Heart left ventricle (tissue), 16 donors: ENCODE measurements at regions not wholly inside any gene's neighbourhood (a gene's known extent, or its start where the extent isn't known, plus 50 kb on each side); places are given as distances from the start of the nearest gene placed in this dataset.
A peak's percentile ranks its signal among the peaks of the same experiment; 100 is the strongest.

Experiments used
- ATAC-seq, 4 donors: fragments of 200-7000 bp; cut with Tn5 transposase; one replicate each; pipeline ENCODE4 v1.9.1; 2020 to 2022; ENCODE audit warnings: moderate library complexity in 4 of 4, mild to moderate bottlenecking in 3 of 4, moderate number of reproducible peaks in 1 of 4
- DNase-seq, 5 donors: peaks; one replicate each; pipeline ENCODE4 v3.0.0-alpha.2; 2020
- H3K27ac ChIP-seq, 12 donors: fragments of 200-600 bp; sonication (generic) in 4 of 12; one replicate each; pipeline versions ENCODE4 v1.5.0 to v1.8.0; 2016 to 2022; ENCODE audit warnings: mild to moderate bottlenecking in 2 of 12
- H3K27me3 ChIP-seq, 9 donors: fragments of 200-600 bp; sonication (generic) in 2 of 9; one replicate each; pipeline versions ENCODE4 v1.5.1 to v1.8.0; 2016 to 2022; ENCODE audit warnings: mild to moderate bottlenecking in 3 of 9
- H3K36me3 ChIP-seq, 9 donors: fragments of 200-600 bp; sonication (generic) in 2 of 9; one replicate each; pipeline versions ENCODE4 v1.5.0 to v1.8.0; 2018 to 2022; ENCODE audit warnings: mild to moderate bottlenecking in 2 of 9
- H3K4me1 ChIP-seq, 12 donors: fragments of 200-600 bp; sonication (generic) in 4 of 12; one replicate each; pipeline versions ENCODE4 v1.5.0 to v1.8.0; 2016 to 2022; ENCODE audit warnings: mild to moderate bottlenecking in 3 of 12
- H3K4me3 ChIP-seq, 12 donors: fragments of 200-600 bp; sonication (generic) in 4 of 12; one replicate each; pipeline versions ENCODE4 v1.5.0 to v1.8.0; 2017 to 2022; ENCODE audit warnings: mild to moderate bottlenecking in 9 of 12, moderate library complexity in 4 of 12
- H3K9me3 ChIP-seq, 12 donors: fragments of 200-600 bp; sonication (generic) in 4 of 12; one replicate each; pipeline versions ENCODE4 v1.5.0 to v1.8.0; 2016 to 2022; ENCODE audit warnings: mild to moderate bottlenecking in 1 of 12
- POLR2A ChIP-seq, 2 donors: fragments of 450-650 bp; IDR thresholded peaks; one replicate each; pipeline ENCODE4 v1.6.1; 2017; ENCODE audit warnings: antibody characterized with exemption in 2 of 2, mild to moderate bottlenecking in 2 of 2, moderate library complexity in 2 of 2
- WGBS, 4 donors: extraction: QIAGEN DNeasy Blood & Tissue Kit in 2 of 4; methylation state at CpG; one replicate each; pipeline versions ENCODE4 v1.1.5 to v1.1.7; 2013 to 2018; 5-methylcytosine and 5-hydroxymethylcytosine counted together
- intact Hi-C, 10 donors: fragments of 100-400 bp; cut with DNase I; formaldehyde crosslinking; loops; one replicate each; pipeline versions ENCODE4 v1.11.1 to v1.14.2; 2022
- TF ChIP-seq, protein P1 (sequence below), 12 donors: fragments of 200-600 bp; sonication (generic) in 4 of 12; IDR thresholded peaks; one replicate each; pipeline versions ENCODE4 v1.5.0 to v1.8.0; 2018 to 2022; ENCODE audit warnings: antibody characterized with exemption in 12 of 12, mild to moderate bottlenecking in 5 of 12
- donor health status: ischemic (EF 13 %, LVEDD 7.1; RV severe dilation, severe dysfunction).
- donor health status: healthy with polysubstance abuse.
- donor health status: DM: no; HTN: yes; CAD: no.
- donor health status: DM: no; HTN: no; CAD: no.
- donor health status: ischemic (EF 25% LVEDD 6.9; RV normal size, moderate dysfunction).
- donor health status: ischemic (EF 25% LVEDD 5.7; RV mildly dilated, moderate dysfunction).
- donor health status: healthy.
- donor health status: DM: yes; HTN: yes; CAD: no.
- donor health status: ischemic (EF 35%, LVEDD 5.7; RV mildly dilated, moderate dysfunction).
- donor health status: nonischemic (EF 11% LVEDD 7.7; RV severe dilation, severe dysfunction).
- donor health status: DM: yes; HTN: yes; CAD: no.
- donor health status: PGD.
- donor health status: ischemic (EF 29% LVEDD 5.4; RV normal size, mild dysfunction).
- donor health status: nonischemic (EF 23%, LVEDD 6.1; RV moderate dilation, normal function).

DNA sequence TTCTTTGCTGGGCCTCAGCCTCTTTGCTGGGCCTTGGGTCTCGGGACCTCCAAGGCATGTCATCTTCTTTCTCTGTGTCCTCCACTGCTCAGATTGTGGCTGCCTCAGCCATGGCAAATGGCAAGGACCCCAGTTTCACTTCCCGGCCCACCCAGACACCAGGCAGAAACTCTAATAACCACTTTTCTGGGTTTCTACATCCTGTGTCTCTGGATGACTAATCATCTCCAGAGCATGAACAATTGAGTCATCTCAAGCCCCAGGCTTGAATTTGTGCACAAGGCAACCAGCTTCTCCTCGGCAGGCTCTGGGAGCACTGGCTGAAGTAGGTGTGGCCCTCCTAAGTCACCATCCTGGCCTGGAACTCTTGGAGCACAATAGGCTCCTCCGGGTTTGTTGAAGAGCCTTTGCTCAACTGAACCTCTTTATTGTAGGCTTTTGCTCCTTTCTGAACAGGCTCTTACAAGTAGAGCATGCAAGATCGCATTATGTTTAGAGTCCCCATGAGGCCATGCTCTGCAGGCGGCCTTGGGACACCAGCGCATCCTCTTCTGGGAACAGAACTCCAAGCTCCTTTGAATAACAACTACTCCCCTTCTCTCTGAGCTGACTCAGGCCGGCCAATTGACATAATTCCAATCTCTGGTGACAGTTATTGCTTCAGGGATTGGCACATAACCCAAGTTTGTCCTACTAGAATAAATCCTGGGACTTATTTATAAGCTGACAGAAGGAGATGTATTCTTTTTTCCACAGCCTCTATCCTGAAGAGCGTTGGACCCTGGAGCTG, 218.1 kb downstream of the WDR11 start:
- Histone ChIP-seq H3K36me3 (no peaks in the 10 kb centered on the region), H3K4me3 (no peak overlapping the region), H3K27me3 (peaks cover 0 to 15% (median 0%) of the 10 kb centered on the region in 9 donors), H3K9me3 (peaks cover 0 to 5% (median 0%) of the 10 kb centered on the region in 12 donors), H3K4me1 (no peaks in the 10 kb centered on the region), H3K27ac (no peak overlapping the region)
- intact Hi-C loops: no loop called here
- ATAC-seq: no peak
- DNase-seq: no peak
- TF ChIP-seq, protein P1, sequence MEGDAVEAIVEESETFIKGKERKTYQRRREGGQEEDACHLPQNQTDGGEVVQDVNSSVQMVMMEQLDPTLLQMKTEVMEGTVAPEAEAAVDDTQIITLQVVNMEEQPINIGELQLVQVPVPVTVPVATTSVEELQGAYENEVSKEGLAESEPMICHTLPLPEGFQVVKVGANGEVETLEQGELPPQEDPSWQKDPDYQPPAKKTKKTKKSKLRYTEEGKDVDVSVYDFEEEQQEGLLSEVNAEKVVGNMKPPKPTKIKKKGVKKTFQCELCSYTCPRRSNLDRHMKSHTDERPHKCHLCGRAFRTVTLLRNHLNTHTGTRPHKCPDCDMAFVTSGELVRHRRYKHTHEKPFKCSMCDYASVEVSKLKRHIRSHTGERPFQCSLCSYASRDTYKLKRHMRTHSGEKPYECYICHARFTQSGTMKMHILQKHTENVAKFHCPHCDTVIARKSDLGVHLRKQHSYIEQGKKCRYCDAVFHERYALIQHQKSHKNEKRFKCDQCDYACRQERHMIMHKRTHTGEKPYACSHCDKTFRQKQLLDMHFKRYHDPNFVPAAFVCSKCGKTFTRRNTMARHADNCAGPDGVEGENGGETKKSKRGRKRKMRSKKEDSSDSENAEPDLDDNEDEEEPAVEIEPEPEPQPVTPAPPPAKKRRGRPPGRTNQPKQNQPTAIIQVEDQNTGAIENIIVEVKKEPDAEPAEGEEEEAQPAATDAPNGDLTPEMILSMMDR (IDR thresholded peaks at IDR 0.05): no peak
- TF ChIP-seq POLR2A (IDR thresholded peaks at IDR 0.05): no peak
- WGBS, 4 donors: 84 to 93% (median 88%) methylated on average over 9 of the region's 9 CpGs

DNA sequence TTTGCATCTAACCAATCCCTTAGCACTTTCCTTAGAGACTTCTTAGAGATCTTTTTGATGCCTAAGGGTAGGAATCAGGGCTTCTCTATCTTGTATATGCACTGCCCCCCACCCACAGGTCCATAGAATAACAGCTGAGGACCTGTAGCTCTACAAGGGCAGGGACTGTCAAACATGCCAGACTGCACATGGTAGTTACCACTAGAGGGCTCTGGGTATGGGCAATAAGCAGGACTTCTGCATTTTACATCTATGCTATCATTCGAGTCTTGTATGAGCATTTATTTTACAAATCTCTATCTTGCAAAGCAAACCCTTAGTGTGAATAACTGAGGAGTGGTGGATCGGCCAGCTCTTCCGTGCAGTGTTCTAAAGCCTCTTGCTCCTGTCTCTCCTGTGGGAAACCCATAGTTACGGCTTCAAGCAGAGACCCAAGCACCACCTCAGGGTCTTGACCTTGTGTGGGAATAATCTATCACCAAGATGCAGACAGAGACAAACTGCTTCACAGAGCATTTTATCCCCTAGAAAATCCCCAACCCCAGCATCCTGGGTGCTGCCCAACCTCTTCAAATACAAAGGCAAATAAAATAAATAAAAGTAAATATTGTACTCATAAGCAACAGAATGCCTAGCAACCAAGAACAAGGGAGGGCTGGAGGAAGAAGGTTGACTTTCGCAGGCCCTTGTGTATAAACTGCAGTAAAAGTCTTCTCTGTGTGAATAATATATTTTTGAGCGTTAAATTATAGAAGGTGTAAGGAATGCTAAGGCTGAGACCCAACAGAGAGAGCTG, 219.3 kb downstream of the WDR11 start:
- Histone ChIP-seq H3K36me3 (no peaks in the 10 kb centered on the region), H3K4me3 (no peak overlapping the region), H3K9me3 (peaks cover 0 to 5% (median 0%) of the 10 kb centered on the region in 12 donors), H3K4me1 (no peaks in the 10 kb centered on the region), H3K27me3 (peaks cover 0 to 15% (median 0%) of the 10 kb centered on the region in 9 donors), H3K27ac (peak overlapping the region in 1 of 12 donors; percentile 48)
- no peak for TF ChIP-seq POLR2A (IDR thresholded peaks at IDR 0.05)
- TF ChIP-seq, protein P1 (IDR thresholded peaks at IDR 0.05): peak in 2 of 12 donors; percentile 5 to 22
- intact Hi-C loops: no loop called here
- DNase-seq (no peak), ATAC-seq (no peak)
- WGBS, 4 donors: 75 to 76% (median 75%) methylated on average over 6 of the region's 6 CpGs

GRCh38 chr10:121071901-121072300, 220.7 kb downstream of the WDR11 start:
- TF ChIP-seq, protein P1 (IDR thresholded peaks at IDR 0.05): no peak
- TF ChIP-seq POLR2A (IDR thresholded peaks at IDR 0.05): no peak
- Histone ChIP-seq H3K27ac (peak overlapping the region in 1 of 12 donors; percentile 48), H3K4me3 (no peak overlapping the region), H3K9me3 (peaks cover 0 to 4% (median 0%) of the 10 kb centered on the region in 12 donors), H3K4me1 (peaks cover 0 to 4% (median 0%) of the 10 kb centered on the region in 12 donors), H3K27me3 (peaks cover 0 to 15% (median 0%) of the 10 kb centered on the region in 9 donors), H3K36me3 (no peaks in the 10 kb centered on the region)
- ATAC-seq (no peak), DNase-seq (no peak)
- intact Hi-C loops: no loop called here
- 62 to 70% (median 70%) methylated on average over 2 of the region's 2 CpGs for WGBS, 4 donors

DNA sequence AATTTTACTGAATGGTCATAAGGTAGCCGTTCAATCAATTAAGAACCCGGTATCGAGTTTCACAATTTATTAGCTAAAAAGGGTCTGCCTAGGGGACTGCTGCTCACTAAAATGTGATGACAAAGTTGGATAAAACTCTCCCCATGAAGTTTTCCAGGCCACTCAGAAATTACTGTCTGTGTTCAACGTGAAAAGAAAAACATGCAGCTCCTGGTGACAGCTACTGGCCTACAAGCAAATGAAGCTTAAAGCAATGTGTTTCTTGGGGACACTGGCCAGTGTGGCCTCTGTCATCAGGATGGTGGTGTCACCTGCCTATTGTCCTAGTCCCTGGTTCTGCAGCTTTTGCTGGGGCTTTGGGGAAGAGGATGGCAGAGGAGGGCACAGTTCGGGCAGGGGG, 222.6 kb downstream of the WDR11 start:
- no peak overlapping the region for H3K27ac ChIP-seq
- ATAC-seq (no peak), DNase-seq (no peak)
- no peak overlapping the region for H3K4me3 ChIP-seq
- intact Hi-C loops: no loop called here
- WGBS, 4 donors: 52 to 69% (median 61%) methylated on average over 5 of the region's 5 CpGs
- H3K9me3 ChIP-seq: no peaks in the 10 kb centered on the region
- H3K36me3 ChIP-seq: no peaks in the 10 kb centered on the region
- peaks cover 0 to 12% (median 0%) of the 10 kb centered on the region in 12 donors for H3K4me1 ChIP-seq
- TF ChIP-seq POLR2A (IDR thresholded peaks at IDR 0.05): no peak
- TF ChIP-seq, protein P1 (IDR thresholded peaks at IDR 0.05): no peak
- peaks cover 0 to 9% (median 0%) of the 10 kb centered on the region in 9 donors for H3K27me3 ChIP-seq
